ENCODE measurements at regions not wholly inside any gene's neighbourhood (a gene's known extent, or its start where the extent isn't known, plus 50 kb on each side); places are given as distances from the start of the nearest gene placed in this dataset.

DNA sequence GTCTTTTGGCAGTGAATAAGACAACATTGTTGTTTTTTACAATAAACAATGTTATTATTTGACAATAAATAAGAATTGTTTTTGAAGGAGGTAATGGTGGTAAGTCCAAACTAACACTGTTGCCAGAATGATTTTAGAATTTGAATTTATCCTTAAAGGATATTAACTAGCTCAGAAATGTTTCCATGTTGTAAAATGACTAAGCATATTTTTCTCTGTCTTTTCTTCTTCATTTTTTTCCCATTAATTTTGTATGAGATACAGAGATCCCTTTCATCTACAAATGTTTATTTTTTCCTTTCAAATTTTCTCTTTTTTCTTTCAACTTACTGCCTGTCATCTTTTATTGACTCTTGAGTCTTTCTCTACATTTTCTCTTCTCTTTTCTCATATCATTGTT, 66.5 kb upstream of the DOCK10 start:
- H3K9ac ChIP-seq, result no peak overlapping the region
- H3K27ac ChIP-seq, result no peak overlapping the region
- no peaks in the 10 kb centered on the region for H3K79me2 ChIP-seq (ENCODE audit: low read depth)
- Mint-ChIP-seq H3K27me3 (ENCODE audit: insufficient read depth, low read depth) (no peaks in the 10 kb centered on the region), H3K4me3 (no peak overlapping the region), H3K36me3 (no peaks in the 10 kb centered on the region), H3K4me1 (peaks cover 6% of the 10 kb centered on the region), H3K27ac (no peak overlapping the region), H3K9me3 (no peaks in the 10 kb centered on the region)
- H3F3A ChIP-seq (ENCODE audit: low read depth), result no peaks in the 10 kb centered on the region
- H3K4me2 ChIP-seq, result no peak overlapping the region
- no peak overlapping the region for H2AFZ ChIP-seq (replicated peaks)
- TF ChIP-seq EZH2phosphoT487 (IDR thresholded peaks at IDR 0.05) (no peak), EZH2 (IDR thresholded peaks at IDR 0.05) (no peak)
- TF ChIP-seq, protein P1, sequence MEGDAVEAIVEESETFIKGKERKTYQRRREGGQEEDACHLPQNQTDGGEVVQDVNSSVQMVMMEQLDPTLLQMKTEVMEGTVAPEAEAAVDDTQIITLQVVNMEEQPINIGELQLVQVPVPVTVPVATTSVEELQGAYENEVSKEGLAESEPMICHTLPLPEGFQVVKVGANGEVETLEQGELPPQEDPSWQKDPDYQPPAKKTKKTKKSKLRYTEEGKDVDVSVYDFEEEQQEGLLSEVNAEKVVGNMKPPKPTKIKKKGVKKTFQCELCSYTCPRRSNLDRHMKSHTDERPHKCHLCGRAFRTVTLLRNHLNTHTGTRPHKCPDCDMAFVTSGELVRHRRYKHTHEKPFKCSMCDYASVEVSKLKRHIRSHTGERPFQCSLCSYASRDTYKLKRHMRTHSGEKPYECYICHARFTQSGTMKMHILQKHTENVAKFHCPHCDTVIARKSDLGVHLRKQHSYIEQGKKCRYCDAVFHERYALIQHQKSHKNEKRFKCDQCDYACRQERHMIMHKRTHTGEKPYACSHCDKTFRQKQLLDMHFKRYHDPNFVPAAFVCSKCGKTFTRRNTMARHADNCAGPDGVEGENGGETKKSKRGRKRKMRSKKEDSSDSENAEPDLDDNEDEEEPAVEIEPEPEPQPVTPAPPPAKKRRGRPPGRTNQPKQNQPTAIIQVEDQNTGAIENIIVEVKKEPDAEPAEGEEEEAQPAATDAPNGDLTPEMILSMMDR (IDR thresholded peaks at IDR 0.05), result no peak
- H4K20me1 ChIP-seq (ENCODE audit: low read depth), result no peaks in the 10 kb centered on the region
- no peaks in the 10 kb centered on the region for H3K27me3 ChIP-seq
- no peaks in the 10 kb centered on the region for H3K9me3 ChIP-seq (ENCODE audit: low read depth)
- H3K4me1 ChIP-seq, result no peaks in the 10 kb centered on the region
- no peak for DNase-seq (ENCODE audit: low spot score)
- no peak overlapping the region for H3K4me3 ChIP-seq
- no peaks in the 10 kb centered on the region for H3K36me3 ChIP-seq

DNA sequence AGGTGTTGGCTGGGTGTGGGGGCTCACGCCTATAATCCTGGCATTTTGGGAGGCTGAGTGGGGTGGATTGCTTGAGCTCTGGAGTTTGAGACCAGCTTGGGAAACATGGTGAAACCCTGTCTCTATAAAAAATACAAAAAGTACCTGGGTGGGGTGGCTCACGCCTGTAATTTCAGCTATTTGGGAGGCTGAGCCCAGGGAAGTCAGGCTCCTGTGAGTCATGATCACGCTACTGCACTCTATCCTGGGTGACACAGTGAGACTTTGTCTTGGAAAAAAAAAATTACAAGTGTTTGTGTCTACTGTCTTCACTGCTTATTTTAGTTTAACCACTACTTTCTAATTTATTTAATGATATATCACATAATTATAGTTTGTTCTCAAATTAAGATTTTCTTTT, 62.7 kb upstream of the DOCK10 start:
- Histone ChIP-seq H3K9me3 (ENCODE audit: low read depth) (no peaks in the 10 kb centered on the region), H3F3A (ENCODE audit: low read depth) (no peaks in the 10 kb centered on the region), H2AFZ (replicated peaks) (no peak overlapping the region), H3K4me1 (no peaks in the 10 kb centered on the region), H3K9ac (no peak overlapping the region), H3K36me3 (no peaks in the 10 kb centered on the region), H3K27me3 (no peaks in the 10 kb centered on the region), H3K4me3 (no peak overlapping the region), H3K27ac (no peak overlapping the region), H3K79me2 (ENCODE audit: low read depth) (no peaks in the 10 kb centered on the region), H3K4me2 (no peak overlapping the region), H4K20me1 (ENCODE audit: low read depth) (no peaks in the 10 kb centered on the region)
- no peak for DNase-seq (ENCODE audit: low spot score)
- no peak for TF ChIP-seq EZH2phosphoT487 (IDR thresholded peaks at IDR 0.05)
- TF ChIP-seq EZH2 (IDR thresholded peaks at IDR 0.05), result no peak
- TF ChIP-seq, protein P1 (IDR thresholded peaks at IDR 0.05), result no peak
- H3K36me3 Mint-ChIP-seq, result no peaks in the 10 kb centered on the region
- H3K27ac Mint-ChIP-seq, result no peak overlapping the region
- H3K4me1 Mint-ChIP-seq, result no peaks in the 10 kb centered on the region
- no peak overlapping the region for H3K4me3 Mint-ChIP-seq
- H3K9me3 Mint-ChIP-seq, result no peaks in the 10 kb centered on the region
- H3K27me3 Mint-ChIP-seq (ENCODE audit: insufficient read depth, low read depth), result peaks cover 2% of the 10 kb centered on the region

DNA sequence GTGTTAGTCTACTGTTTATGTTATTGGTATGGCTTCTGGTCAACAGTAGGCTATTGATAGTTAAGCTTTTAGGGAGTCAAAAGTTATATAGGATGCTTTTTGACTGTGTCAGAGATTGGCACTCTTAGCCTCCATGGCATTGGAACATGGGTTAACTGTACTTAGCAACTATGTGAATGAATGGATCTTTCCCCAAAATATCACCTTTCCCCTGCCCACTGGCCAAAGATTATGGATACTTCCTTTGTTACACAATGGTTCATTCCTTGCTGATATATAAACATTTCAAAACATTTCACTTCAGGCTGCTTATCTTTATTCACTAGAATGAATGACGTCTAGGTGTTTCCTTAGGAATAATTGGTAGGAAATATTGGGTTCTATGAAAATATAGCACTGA, 62.1 kb upstream of the DOCK10 start:
- H3K4me1 Mint-ChIP-seq, result no peaks in the 10 kb centered on the region

More for the DNA sequence above, 62.1 kb upstream of the DOCK10 start:
- DNase-seq (ENCODE audit: low spot score), result no peak
- no peak overlapping the region for H3K4me3 ChIP-seq
- no peaks in the 10 kb centered on the region for H3K79me2 ChIP-seq (ENCODE audit: low read depth)
- no peaks in the 10 kb centered on the region for H3K36me3 Mint-ChIP-seq
- no peaks in the 10 kb centered on the region for H4K20me1 ChIP-seq (ENCODE audit: low read depth)
- no peak overlapping the region for H3K27ac ChIP-seq
- H3K4me3 Mint-ChIP-seq, result no peak overlapping the region
- H3K9ac ChIP-seq, result no peak overlapping the region
- no peaks in the 10 kb centered on the region for H3K27me3 ChIP-seq
- H3K4me2 ChIP-seq, result no peak overlapping the region
- H2AFZ ChIP-seq (replicated peaks), result no peak overlapping the region
- H3K9me3 ChIP-seq (ENCODE audit: low read depth), result no peaks in the 10 kb centered on the region
- no peaks in the 10 kb centered on the region for H3F3A ChIP-seq (ENCODE audit: low read depth)
- TF ChIP-seq, protein P1 (IDR thresholded peaks at IDR 0.05), result no peak
- H3K9me3 Mint-ChIP-seq, result no peaks in the 10 kb centered on the region
- no peaks in the 10 kb centered on the region for H3K36me3 ChIP-seq
- H3K27ac Mint-ChIP-seq, result no peak overlapping the region
- H3K27me3 Mint-ChIP-seq (ENCODE audit: insufficient read depth, low read depth), result peaks cover 2% of the 10 kb centered on the region
- H3K4me1 ChIP-seq, result no peaks in the 10 kb centered on the region
